ENCODE measurements at regions not wholly inside any gene's neighbourhood (a gene's known extent, or its start where the extent isn't known, plus 50 kb on each side); places are given as distances from the start of the nearest gene placed in this dataset.

DNA sequence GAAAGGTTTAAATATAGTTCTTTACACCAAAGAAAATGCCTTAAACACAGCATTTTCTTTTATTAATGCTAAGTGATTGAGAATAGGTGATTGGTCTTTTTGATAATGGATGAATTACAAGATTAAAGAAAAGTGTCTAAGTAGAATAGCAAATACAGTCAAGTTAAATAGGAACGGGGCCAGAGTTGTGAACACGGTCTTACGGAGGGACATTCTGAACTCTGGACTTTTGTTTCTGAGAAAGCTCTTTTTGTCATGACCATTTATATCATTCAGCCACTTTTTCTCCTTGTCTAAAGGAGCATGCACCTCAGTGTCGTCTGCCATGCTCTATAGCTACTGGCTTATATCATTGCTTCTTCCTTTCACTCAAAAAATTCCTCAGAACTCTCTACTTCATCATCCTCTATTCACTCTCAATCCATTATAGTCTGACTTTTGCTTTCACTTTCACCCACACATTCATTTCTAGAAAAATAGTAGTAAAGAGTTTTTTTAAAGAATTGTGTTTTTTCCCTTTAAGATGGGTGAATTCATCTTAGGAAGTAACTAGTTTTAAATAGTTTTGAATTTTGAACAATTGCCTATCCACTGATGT lies 263.0 kb upstream of the FBXL7 start:
- Histone ChIP-seq H3K27me3 (no peaks in the 10 kb centered on the region), H3K9me3 (no peaks in the 10 kb centered on the region), H3K4me1 (no peaks in the 10 kb centered on the region), H3K27ac (no peak overlapping the region), H3K4me3 (no peak overlapping the region), H3K36me3 (no peaks in the 10 kb centered on the region)
- no peak for DNase-seq
- intact Hi-C loops (cut with DNase I), result no loop called here
- no peak for FAIRE-seq
- no peak for ATAC-seq
- WGBS, 2 donors, result 55 to 56% methylated on average over 4 of the region's 4 CpGs
- no peak for TF ChIP-seq CTCF (IDR thresholded peaks at IDR 0.05)

DNA sequence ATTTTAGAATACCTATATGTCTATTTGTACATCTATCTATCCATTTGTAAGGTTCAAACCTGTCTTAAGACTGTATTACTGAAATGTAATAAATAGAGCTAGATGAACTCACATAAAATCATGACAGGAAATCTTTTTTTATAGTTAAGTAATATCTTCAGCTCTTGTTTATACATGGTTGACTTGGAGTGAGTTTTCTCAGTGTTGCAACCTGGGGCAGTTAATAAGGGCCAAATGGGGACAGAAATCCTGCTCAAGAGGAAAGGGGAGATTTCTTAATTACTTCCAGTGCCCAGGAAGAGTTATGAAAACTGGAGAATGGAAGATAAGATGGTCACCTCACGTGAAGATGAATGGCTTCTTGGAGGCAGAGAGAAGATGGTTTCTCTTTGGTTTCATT lies 265.1 kb upstream of the FBXL7 start:
- no peak for FAIRE-seq

DNA sequence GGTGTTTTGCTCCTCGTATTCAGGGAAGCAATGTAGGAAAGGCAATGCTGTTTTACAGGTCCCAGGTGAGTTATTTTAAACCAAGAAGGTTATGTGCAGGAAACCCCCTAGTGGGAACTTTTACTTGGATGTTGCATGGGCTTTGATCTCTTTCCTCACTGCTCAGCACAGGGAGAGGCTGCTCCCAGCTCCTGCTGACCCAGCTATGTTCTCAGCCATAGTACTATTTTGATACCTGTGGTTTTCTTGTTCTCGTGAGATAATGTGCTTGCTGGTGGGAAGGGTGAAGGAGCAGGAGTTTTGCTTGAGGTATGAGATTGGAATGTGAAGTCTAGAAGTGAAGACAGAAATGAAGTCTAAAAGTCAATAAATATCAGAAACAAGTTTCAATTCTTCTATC lies 265.6 kb upstream of the FBXL7 start:
- intact Hi-C loops (cut with DNase I), result no loop called here
- FAIRE-seq, result no peak
- H3K9me3 ChIP-seq, result no peaks in the 10 kb centered on the region
- no peaks in the 10 kb centered on the region for H3K4me1 ChIP-seq
- no peak for DNase-seq
- no peaks in the 10 kb centered on the region for H3K36me3 ChIP-seq
- 12 to 31% methylated on average over 2 of the region's 2 CpGs for WGBS, 2 donors
- no peak overlapping the region for H3K4me3 ChIP-seq
- no peak overlapping the region for H3K27ac ChIP-seq
- no peak for TF ChIP-seq CTCF (IDR thresholded peaks at IDR 0.05)
- no peaks in the 10 kb centered on the region for H3K27me3 ChIP-seq
- ATAC-seq, result no peak

More for the DNA sequence above, 265.1 kb upstream of the FBXL7 start:
- Histone ChIP-seq H3K4me1 (no peaks in the 10 kb centered on the region), H3K4me3 (no peak overlapping the region), H3K27me3 (no peaks in the 10 kb centered on the region), H3K9me3 (no peaks in the 10 kb centered on the region), H3K36me3 (no peaks in the 10 kb centered on the region), H3K27ac (no peak overlapping the region)
- ATAC-seq, result no peak
- DNase-seq, result no peak
- 31 to 43% methylated on average over 1 of the region's 1 CpG for WGBS, 2 donors
- intact Hi-C loops (cut with DNase I), result no loop called here
- TF ChIP-seq CTCF (IDR thresholded peaks at IDR 0.05), result no peak

- WGBS, 2 donors, result 52 to 58% methylated on average over 8 of the region's 8 CpGs
- no peak for DNase-seq
- no peaks in the 10 kb centered on the region for H3K36me3 ChIP-seq
- intact Hi-C loops (cut with DNase I), result no loop called here
- ATAC-seq, result no peak
- no peaks in the 10 kb centered on the region for H3K9me3 ChIP-seq
- no peaks in the 10 kb centered on the region for H3K4me1 ChIP-seq
- no peaks in the 10 kb centered on the region for H3K27me3 ChIP-seq
- H3K4me3 ChIP-seq, result no peak overlapping the region
- FAIRE-seq, result no peak
- no peak overlapping the region for H3K27ac ChIP-seq
- TF ChIP-seq CTCF (IDR thresholded peaks at IDR 0.05), result no peak
Observed at GRCh38 chr5:15233566-15233965, 266.4 kb upstream of the FBXL7 start.

GRCh38 chr5:15222156-15222555 lies 277.8 kb upstream of the FBXL7 start:
- intact Hi-C loops (cut with DNase I), result no loop called here
- 9 to 12% methylated on average over 2 of the region's 2 CpGs for WGBS, 2 donors
- no peaks in the 10 kb centered on the region for H3K4me1 ChIP-seq
- TF ChIP-seq CTCF (IDR thresholded peaks at IDR 0.05), result no peak
- no peak overlapping the region for H3K27ac ChIP-seq
- ATAC-seq, result no peak
- no peaks in the 10 kb centered on the region for H3K9me3 ChIP-seq
- no peak for FAIRE-seq
- H3K36me3 ChIP-seq, result no peaks in the 10 kb centered on the region
- H3K4me3 ChIP-seq, result no peak overlapping the region
- H3K27me3 ChIP-seq, result no peaks in the 10 kb centered on the region
- DNase-seq, result no peak
